NCI-H226 (cell line): ENCODE measurements at regions not wholly inside any gene's neighbourhood (a gene's known extent, or its start where the extent isn't known, plus 50 kb on each side); places are given as distances from the start of the nearest gene placed in this dataset.
"Not testable (repeated sequence)": the region's sequence is repeated elsewhere in the genome, so short reads cannot be mapped to it uniquely, and the experiment has no call there.

Source experiments
- DNase-seq: peaks from one replicate; pipeline ENCODE4 v3.0.0-alpha.2; 2015

- DNase-seq = no peak
Measured at GRCh38 chr2:47728551-47728950, 54.4 kb upstream of the MSH6 start.

GRCh38 chr2:47727956-47728355, 55.0 kb upstream of the MSH6 start:
- no peak for DNase-seq

DNA sequence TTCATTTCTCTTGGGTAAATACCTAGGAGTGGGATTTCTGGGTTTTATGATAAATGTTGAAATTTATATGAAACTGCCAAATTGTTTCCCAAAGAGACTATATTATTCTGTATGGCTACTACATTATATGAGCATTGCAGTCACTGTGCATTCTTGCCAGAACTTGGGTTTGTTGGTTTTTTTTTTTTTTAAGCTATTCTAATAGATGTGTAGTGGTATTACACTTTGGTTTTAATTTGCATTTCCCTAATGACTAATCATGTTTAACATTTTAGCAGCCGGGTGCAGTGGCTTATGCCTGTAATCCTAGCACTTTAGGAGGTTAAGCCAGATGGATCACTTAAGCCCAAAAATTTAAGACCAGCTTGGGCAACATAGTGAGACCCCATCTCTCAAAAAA, 56.0 kb upstream of the MSH6 start:
- DNase-seq = not testable (repeated sequence)

DNA sequence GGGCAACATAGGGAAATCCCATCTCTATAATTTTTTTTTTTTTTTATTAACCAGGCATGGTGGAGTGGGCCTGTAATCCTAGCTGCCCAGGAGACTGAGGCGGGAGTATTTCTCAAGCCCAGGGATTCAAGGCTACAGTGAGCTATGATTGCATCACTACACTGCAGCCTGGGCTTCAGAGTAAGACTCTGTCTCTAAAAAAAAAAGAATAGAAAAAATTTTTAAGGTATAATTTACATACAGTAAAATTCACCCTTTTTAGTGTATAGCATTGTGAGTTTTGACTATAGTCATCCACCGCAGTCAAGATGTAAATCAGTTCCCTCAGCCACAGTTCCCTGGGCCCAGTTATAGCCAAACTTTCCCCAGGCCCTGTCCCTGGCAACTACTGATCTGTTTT, 57.1 kb upstream of the MSH6 start:
- no peak for DNase-seq

DNA sequence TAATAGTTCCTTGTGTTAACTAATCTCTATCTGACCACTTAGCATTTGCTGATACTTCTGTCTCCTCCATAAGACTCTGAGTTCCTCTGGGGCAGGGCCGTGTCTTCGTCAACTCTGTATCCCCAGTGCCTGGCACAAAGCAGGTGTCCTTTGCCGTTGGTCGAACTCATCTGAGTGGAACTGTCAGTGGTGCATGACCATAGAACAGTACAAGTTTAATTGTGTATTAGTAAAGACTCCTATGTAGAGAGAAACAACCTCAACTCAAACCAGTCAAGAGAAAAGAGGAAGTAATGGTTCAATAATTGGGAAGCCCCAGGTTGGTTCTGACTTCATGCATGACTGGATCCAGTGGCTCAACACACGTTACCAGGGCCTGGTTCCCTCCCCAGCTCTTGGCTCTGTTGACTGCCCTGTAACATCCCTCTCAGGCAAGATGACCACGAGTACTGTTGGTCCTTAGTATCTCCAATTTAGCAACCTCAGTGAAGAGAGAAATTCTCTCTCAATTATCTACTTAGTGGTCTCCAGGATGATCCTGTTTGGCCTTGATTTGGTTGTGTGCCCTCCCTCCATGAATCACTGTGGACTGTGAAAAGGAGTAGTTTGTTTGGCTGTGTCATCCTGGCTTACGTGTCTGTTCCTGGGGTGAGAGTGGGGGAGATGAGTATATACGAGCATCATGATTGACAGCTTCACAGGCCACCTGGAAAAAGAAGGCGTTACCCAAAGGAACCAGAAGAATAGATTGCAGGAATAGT, 58.5 kb upstream of the MSH6 start:
- peak; percentile 59 for DNase-seq

GRCh38 chr2:47721296-47721695, 61.6 kb upstream of the MSH6 start:
- no peak for DNase-seq

DNA sequence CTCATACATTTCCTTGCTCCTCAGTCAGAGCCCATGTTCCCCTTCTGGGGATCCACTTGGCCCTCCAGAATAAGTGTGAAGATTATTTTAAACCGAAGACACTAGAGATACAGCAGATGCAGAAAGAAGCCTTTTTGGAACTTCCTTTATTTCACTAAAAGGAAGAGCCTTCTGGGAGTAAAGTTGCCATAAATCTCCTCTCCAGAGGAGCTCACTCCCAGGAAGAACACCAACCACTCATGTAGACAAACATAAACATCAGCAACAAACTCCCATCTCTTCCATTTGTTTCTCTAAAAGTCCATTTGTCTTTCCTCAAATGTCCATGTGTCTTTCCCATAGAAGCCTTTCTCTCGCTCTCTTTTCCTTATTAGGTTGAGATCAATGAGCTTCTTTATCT, 62.4 kb upstream of the MSH6 start:
- no peak for DNase-seq

DNA sequence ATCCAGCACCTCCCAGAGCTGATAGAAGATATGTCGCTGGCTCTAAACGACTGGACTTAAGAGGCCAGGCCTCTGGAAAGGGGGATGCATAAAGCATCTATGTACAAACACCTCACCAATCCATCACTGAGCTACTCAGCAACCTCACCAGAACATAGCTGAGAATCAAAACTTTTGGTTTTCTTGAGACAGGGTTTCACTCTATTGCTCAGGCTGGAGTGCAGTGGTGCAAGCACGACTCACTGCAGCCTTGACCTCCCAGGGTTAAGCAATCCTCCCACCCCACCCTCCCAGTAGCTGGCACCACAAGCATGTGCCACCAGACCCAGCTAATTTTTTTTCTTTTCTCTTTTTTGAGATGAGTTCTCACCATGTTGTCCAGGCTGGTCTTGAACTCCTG, 62.9 kb upstream of the MSH6 start:
- no peak for DNase-seq

- DNase-seq = no peak
Measured at GRCh38 chr2:47719099-47719498, 63.8 kb upstream of the MSH6 start.

DNA sequence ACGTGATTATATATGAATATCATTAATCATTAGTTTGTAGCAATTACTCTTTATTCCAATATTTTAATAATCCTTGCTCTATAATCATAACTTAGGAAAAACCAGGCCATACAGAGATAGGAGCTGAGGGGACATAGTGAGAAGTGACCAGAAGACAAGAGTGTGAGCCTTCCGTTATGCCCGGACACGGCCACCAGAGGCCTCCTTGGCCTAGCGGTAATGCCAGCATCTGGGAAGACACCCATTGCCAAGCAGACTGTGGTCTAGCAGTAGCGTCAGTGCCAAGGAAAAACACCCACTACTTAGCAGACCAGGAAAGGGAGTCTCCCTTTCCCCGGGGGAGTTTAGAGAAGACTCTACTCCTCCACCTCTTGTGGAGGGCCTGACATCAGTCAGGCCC, 66.6 kb upstream of the MSH6 start:
- DNase-seq = not testable (repeated sequence)

DNA sequence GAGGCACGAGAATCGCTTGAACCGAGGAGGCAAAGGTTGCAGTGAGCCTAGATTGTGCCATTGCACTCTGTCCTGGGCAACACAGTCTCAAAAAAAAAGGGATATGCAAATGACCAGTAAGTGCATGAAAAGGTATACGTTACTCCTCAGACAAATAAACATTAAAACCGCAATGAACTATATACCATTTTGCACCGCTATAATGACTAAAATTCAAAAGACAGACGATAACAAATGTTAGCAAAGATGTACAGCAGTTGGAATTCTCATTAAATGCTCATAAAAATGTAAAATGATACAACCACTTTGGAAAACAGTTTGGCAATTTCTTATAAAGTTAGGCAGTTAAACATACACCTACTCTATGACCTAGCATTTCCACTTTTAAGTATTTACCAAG, 67.4 kb upstream of the MSH6 start:
- DNase-seq = no peak

DNA sequence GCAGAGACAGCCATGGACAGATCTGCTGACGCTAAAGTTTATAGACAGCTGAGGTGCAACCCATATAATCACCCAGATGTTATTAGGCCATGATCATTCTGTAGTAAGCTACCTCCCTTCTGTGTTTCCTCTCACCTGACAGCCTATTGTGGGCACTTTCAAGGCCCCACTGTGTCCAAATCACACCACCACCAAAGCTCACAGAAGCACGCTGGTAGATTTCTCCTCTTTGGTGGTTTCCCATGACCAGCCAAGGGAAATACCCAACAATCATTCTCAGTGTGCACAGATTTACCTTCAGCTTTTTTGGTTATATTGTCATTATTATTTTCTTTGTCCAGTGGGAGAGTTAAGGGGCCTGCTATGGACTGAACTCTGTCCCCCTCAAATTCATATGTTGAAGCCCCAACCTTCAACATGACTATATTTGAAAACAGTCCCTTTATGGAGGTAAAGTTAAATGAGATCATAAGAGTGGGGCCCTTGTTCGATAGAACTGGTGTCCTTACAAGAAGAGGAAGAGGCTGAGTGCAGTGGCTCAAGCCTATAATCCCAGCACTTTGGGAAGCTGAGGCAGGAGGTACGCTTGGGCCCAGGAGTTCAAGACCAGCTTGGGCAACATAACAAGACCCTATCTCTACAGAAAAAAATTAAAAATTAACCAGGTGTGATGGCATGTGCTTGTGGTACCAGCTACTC, 74.0 kb upstream of the MSH6 start:
- DNase-seq = no peak

- DNase-seq = no peak
Measured at GRCh38 chr2:47704287-47704686, 78.7 kb upstream of the MSH6 start.

GRCh38 chr2:47699533-47700215, 83.3 kb upstream of the MSH6 start:
- no peak for DNase-seq

- not testable (repeated sequence) for DNase-seq
Measured at GRCh38 chr2:47698436-47698972, 84.4 kb upstream of the MSH6 start.

DNA sequence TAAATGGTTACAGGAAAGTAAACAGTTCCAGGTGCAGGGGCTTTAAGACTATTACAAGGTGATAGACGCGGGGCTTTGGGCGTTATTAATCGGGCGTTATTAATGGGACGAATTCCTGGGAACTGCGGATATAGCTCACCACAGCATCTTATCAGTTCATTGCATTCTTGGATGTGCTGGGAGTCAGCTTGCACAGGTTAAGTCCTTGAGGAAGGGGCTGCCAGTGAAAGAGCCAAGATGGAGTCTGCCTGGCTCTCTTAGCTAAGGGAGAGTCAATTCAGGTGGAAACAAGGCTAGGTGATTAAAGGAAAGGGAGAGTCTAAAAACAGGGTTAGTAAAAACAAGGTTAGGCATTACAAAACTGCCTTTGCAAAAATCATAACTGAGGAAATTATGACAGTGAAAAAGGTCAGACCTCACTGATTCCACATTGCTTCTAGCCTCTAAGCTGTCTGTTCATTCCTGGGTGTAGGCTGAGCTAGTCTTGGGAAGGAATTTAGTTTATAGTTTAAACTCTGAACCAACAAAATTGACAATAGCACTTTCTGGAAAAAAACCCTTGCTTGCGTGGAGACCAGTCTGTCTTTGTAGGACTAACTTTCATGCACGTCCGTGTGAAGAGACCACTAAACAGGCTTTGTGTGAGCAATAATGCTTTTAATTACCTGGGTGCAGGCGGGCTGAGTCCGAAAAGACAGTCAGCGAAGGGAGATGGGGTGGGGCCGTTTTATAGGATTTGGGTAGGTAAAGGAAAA, 85.1 kb upstream of the MSH6 start:
- not testable (repeated sequence) for DNase-seq

DNA sequence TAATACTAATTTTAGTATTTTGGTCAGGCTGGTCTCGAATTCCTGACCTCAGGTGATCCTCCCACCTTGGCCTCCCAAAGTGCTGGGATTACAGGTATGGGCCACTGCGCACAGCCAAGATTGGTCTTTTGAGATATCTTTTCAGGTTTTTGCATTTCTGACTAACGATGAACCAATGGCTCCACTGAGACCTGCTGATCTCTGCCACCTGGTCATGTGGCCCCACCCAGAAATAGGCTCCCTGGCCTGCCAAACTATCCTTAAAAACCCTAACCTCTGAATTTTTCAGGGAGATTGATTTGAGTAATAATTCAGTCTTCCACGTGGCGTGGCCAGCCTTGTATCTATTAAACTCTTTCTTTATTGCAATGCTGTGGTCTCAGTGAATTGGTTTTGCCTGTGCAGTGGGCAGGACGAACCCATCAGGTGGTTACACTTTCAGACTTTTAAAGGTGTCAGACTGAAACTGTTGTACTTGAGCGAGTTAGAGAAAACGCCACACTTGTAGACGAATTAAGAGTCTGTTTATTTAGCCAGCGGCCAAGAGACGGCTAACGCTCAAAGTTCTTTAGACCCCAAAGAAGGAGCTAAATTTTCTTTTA, 85.8 kb upstream of the MSH6 start:
- DNase-seq = no peak

DNA sequence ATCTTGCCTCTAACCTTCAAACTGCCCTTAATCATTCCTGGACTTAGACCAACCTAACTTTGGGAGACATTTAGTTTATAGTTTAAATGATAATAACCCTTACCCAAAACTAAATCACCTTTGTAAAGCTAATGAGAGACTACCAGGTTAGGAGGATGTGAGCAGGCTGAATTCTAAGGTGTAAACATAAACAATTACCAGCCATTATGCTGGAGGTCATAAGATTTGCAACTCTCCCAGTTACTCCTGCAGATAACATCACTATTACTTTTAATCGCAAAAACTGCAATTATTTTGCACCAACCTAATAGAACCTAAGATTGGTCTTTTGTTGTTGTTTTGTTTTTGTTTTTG, 86.5 kb upstream of the MSH6 start:
- no peak for DNase-seq

DNA sequence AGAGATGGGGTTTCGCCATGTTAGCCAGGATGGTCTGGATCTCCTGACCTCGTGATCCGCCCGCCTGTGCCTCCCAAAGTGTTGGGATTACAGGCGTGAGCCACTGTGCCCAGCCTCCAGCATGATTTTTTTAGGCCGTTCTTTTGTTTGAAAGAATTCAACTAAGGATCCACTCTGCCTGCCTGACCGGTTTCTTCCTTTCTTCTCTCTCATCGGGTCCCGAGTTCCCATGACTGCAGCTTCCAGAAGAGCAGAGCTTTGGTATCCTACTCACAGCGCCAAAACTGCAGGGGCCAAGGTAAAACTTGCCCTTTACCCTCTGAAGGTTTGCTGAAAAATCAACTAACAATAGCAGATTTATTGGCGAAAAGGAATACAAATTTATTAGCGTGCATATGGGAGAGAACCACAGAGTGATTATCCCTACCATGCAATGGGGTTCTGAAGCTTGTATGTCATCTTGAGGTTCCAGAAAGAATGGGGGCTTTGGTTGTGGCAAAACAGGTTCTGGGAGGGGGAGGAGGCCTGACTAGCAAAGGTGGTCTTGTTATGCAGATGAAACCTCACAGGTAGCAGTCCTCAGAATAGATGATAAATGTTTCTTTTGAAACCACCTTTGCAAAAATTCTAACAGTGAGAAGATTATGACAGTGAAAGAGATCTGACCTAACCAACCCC, 87.0 kb upstream of the MSH6 start:
- DNase-seq = no peak

DNA sequence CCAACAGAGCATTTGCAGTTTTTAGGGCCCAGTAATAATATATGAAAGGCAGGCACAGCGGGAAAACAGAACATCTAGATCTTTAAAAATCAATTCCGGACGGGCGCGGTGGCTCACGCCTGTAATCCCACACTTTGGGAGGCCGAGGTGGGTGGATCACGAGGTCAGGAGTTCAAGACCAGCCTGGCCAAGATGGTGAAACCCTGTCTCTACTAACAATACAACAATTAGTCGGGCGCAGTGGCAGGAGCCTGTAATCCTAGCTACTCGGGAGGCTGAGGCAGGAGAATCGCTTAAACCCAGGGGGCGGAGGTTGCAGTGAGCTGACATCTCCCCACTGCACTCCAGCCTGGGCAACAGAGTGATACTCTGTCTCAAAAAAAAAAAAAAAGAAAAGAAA, 88.5 kb upstream of the MSH6 start:
- not testable (repeated sequence) for DNase-seq

- not testable (repeated sequence) for DNase-seq
Measured at GRCh38 chr2:47690706-47691325, 92.1 kb upstream of the MSH6 start.

DNA sequence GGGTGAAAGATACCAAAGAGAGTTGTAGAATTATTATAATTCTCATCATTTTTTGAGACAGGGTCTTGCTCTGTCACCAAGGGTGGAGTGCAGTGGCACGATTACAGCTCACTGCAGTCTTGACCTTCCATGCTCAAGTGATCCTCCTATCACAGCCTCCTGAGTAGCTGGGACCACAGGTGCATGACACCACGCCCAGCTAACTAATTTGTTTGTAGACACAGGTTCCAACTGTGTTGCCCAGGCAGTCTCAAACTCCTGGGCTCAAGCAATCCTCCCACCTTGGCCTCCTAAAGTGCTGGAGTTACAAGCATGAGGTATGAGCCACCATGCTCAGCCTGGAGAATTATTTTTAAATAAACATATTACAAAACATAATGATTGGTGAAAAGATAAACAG, 92.8 kb upstream of the MSH6 start:
- DNase-seq = no peak
